Tongue (tissue), 1 donor: ENCODE measurements at regions not wholly inside any gene's neighbourhood (a gene's known extent, or its start where the extent isn't known, plus 50 kb on each side); places are given as distances from the start of the nearest gene placed in this dataset.

Experiments
- DNase-seq: peaks from one replicate; pipeline ENCODE4 v3.0.0-alpha.2; 2015

GRCh38 chr18:44238911-44239310 is 441.8 kb upstream of the SETBP1 start:
- no peak for DNase-seq

- no peak for DNase-seq
Observed at GRCh38 chr18:44241020-44241419, 439.7 kb upstream of the SETBP1 start.

DNA sequence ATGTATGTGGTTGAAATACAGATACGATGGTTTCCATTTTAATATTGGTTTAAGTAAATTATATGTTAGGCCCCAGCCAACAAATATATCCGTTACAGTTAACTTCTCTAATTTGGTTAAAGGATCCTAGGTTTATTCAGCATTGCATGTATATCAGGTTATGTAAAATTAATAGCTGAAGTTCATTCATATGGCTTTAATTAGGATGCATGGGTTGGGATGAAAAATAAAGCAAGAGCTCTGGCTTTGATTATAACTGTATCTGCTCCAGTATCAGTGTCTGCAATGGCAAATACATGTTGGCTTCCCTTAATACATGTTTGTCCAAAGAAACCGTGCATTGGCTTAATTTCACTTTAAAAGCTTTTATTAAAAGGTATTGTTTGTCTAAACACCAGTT is 435.7 kb upstream of the SETBP1 start:
- peak; percentile 7 for DNase-seq

DNA sequence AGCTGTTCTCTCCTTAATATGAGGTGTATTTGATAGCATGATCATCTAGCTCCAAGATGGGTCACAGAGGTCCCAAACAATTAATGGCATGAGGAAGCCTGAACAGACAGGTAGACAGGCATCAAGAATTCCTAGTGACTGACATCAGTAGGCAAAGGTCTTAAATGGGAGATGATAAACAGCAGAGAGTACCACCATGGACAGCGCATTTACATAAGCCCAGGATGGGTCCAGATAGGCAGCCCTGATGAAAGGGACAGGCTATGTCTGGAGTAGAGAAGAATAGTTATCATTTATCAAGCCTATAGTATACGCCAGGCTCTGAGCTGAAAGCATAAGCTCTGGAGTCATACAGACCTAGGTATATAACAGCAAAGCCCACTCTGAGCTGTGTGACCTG is 434.7 kb upstream of the SETBP1 start:
- peak; percentile 11 for DNase-seq

GRCh38 chr18:44258086-44258485 is 422.6 kb upstream of the SETBP1 start:
- DNase-seq, result no peak

DNA sequence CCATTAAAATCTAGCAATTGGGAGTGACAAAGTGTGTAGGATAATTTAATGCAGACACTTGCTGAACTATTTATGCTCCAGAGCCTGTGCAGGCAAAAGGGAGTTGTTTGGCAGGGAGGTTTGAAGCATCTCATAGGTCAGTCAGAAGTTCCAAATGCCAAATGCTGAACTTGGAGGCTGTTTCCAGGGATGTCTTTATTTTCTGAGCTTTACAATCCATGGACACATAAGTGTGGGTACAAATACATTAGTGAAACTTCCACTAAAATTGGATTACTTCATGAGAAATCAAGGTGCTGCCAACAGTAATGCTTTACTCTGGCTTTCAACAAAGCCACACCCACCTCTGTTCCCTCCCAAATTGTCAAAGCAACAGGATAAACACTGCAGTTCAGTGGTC is 422.1 kb upstream of the SETBP1 start:
- peak; percentile 19 for DNase-seq

- DNase-seq, result no peak
Observed at GRCh38 chr18:44259610-44260009, 421.1 kb upstream of the SETBP1 start.

- DNase-seq, result no peak
Observed at GRCh38 chr18:44265437-44265836, 415.3 kb upstream of the SETBP1 start.

DNA sequence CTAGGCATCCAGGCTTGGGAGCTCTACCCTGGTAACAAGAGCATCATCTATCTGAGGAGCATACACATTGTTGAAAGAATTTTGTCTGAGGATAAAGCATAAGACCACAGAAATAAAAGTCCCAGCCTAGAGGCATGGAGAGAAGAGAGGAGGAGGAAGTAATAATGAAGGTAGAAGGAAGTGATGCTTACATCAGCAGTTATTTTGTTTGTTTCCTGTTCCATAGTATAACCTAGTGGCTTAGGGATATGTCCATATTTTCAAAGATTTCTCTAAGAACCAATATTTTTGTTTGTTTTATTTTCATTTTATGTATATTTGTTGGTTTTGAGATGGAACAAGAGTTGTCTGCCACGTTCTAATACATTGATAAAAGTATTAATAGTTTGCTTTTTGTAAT is 407.4 kb upstream of the SETBP1 start:
- no peak for DNase-seq

GRCh38 chr18:44280479-44280878 is 400.2 kb upstream of the SETBP1 start:
- no peak for DNase-seq

DNA sequence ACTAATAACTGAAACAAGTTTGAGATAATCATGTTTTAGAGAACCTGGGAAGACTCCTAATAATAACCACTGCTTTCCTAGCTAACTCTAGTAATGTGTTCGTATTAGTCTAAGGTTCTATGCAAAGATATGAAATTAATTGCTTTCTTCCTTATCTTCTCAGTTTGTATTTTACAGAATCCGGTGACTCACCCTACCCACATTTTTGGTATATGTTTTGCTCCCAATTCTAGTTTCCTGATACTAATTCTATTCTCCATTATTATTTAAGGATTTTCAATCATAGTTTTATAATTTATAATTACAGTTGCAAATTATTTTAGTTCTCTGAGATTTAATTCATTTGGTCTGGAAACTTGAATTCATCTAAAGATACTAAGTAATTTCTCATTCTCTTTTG is 394.6 kb upstream of the SETBP1 start:
- no peak for DNase-seq

DNA sequence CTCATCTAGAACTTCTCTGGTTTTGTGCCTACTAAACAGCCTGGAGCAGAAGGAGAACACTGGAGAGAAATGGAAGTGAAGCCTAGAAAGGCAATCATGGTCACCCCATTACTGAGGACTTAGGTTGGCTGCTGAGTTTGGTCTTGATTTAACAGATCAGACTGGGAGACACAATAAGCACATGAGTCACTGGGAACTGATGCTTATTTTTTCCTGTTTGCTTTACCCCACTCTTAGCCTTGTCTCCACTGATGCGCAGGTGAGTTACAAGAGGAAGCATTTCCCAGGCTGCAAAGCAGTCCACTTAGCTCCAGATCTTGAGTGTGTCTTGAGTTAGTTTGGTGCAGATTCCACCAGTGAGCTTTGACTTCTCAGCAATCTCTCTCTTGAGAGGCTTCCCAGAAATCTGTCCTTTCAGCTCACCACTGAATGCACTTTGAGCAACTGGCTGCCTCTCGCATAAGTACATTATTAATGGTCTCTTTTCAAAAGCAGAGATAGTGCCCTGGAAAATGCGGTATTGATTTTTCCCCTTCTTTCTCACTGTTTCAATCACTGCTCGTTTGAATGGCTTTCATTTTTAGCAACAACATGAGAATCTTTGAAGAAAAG is 390.2 kb upstream of the SETBP1 start:
- no peak for DNase-seq

- no peak for DNase-seq
Observed at GRCh38 chr18:44298566-44298965, 382.1 kb upstream of the SETBP1 start.

- no peak for DNase-seq
Observed at GRCh38 chr18:44309185-44309584, 371.5 kb upstream of the SETBP1 start.

- no peak for DNase-seq
Observed at GRCh38 chr18:44320619-44321460, 359.8 kb upstream of the SETBP1 start.

- DNase-seq, result no peak
Observed at GRCh38 chr18:44321868-44322590, 358.7 kb upstream of the SETBP1 start.

DNA sequence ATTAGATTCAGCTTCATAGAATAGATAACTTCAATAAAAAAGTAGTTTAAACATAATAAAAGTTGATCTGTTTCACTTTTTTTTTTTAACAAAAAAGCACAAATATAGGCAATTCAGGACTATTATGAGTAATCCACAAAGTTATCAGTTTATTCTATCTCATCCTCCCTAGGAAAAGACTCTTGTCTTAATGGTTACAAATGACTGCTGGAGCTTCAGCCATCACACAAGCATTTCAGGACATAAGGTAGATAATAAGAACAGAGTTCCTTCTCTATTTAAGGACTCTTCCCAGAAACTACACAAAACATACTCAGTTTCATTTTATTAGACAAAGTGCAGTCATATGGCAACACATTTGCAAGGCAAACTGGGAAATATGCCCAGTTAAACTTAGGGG is 357.6 kb upstream of the SETBP1 start:
- no peak for DNase-seq

DNA sequence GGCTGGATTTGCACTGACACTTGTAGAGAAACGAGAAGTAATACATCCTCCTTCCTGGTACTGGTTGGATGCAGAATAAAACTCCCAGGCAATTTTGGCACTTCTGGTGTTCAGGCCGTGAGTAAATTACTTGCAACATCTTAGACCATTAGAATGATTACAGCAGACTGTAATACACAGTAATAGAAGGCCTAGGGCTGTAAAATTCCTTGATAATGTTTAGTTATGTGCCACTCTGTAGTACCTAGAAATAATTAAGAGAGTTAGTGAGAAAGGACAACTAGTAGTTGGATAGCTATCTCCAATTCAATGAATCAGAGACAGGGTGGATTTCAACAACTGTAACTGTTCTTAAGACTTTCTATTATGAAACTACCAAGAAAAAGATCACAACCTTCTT is 356.3 kb upstream of the SETBP1 start:
- DNase-seq, result no peak

- peak; percentile 56 for DNase-seq
Observed at GRCh38 chr18:44325903-44326635, 354.6 kb upstream of the SETBP1 start.

- no peak for DNase-seq
Observed at GRCh38 chr18:44331656-44332570, 348.8 kb upstream of the SETBP1 start.

DNA sequence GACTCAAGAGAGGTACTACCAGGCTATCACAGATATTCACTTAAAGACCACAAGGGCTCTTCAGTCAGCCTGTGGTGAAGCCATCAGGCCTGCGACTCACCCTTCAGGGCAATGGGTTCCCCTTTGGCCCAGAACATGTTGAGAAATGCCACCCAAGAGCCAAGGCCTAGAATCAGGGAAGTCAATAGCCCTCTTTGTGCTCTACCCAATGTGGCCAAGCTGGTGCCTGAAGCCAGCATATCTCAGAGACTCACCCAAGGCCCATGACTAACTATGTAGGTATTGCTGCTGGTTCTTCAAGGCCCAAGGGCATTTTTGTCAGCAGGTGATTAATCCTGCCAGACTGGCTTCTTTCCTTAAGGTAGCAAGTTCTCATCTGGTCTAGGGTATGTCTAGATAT is 338.9 kb upstream of the SETBP1 start:
- DNase-seq, result no peak

DNA sequence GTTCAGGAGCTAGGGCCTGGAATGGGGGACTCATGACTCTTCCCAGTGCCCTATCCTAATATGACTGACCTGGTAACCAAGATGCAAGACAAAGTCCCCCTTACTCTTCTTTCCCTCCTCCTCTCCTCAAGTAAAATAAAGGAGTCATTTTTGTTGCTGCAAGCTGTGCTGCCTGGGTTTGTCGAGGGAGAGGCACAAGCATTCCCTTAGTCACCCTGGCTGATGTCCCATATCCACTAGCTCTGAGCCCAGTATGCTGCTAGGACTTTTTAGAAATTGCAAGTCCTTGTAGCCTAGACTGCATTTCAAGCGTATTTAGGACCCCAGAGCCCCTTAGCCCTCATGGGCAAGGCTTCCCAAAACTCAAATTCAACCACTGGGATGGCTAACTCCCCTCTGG is 338.5 kb upstream of the SETBP1 start:
- no peak for DNase-seq
